ENCODE measurements at regions not wholly inside any gene's neighbourhood (a gene's known extent, or its start where the extent isn't known, plus 50 kb on each side); places are given as distances from the start of the nearest gene placed in this dataset.
"Not testable (repeated sequence)": the region's sequence is repeated elsewhere in the genome, so short reads cannot be mapped to it uniquely, and the experiment has no call there.

DNA sequence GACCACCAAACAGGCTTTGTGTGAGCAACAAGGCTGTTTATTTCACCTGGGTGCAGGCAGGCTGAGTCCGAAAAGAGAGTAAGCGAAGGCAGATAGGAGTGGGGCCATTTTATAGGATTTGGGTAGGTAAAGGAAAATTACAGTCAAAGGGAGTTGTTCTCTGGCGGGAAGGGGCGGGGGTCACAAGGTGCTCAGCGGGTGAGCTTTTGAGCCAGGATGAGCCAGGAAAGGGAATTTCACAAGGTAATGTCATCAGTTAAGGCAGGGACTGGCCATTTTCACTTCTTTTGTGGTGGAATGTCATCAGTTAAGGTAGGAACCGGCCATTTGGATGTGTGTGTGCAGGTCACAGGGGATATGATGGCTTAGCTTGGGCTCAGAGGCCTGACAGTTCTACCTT lies 378.0 kb upstream of the LRRTM4 start:
- TF ChIP-seq POLR2A (IDR thresholded peaks at IDR 0.05; ENCODE audit: low read length); GATA1 (IDR thresholded peaks at IDR 0.05; ENCODE audit: low read depth, low read length): not testable (repeated sequence)
